GM06990 (cell line): ENCODE measurements at regions not wholly inside any gene's neighbourhood (a gene's known extent, or its start where the extent isn't known, plus 50 kb on each side); places are given as distances from the start of the nearest gene placed in this dataset.

Source experiments
- DNase-seq: peaks from one replicate; pipeline ENCODE4 v3.0.0-alpha.2; 2011; ENCODE audit not compliant: insufficient read length; ENCODE audit errors: extremely low read depth
- H3K27me3 ChIP-seq: replicated peaks from 2 replicates; pipeline ENCODE4 v1.6.0; 2011; ENCODE audit warnings: low read length; ENCODE audit not compliant: control insufficient read depth, insufficient read depth
- H3K36me3 ChIP-seq: 2 replicates; pipeline ENCODE4 v1.5.1; 2011; ENCODE audit warnings: low read length; ENCODE audit not compliant: control insufficient read depth, insufficient read depth
- H3K4me3 ChIP-seq: replicated peaks from 2 replicates; pipeline ENCODE4 v1.5.1; 2011; ENCODE audit warnings: low read depth, mild to moderate bottlenecking, control low read depth, low read length
- TF ChIP-seq, protein P1 (sequence below): IDR thresholded peaks from 2 replicates; pipeline ENCODE4 v1.5.1; 2011; ENCODE audit warnings: low read length, control low read depth, mild to moderate bottlenecking, inconsistent platforms; ENCODE audit not compliant: insufficient read depth, poor library complexity, severe bottlenecking

- no peaks in the 10 kb centered on the region for H3K36me3 ChIP-seq
- DNase-seq: no peak
- no peak overlapping the region for H3K4me3 ChIP-seq
- H3K27me3 ChIP-seq: no peaks in the 10 kb centered on the region
- TF ChIP-seq, protein P1, sequence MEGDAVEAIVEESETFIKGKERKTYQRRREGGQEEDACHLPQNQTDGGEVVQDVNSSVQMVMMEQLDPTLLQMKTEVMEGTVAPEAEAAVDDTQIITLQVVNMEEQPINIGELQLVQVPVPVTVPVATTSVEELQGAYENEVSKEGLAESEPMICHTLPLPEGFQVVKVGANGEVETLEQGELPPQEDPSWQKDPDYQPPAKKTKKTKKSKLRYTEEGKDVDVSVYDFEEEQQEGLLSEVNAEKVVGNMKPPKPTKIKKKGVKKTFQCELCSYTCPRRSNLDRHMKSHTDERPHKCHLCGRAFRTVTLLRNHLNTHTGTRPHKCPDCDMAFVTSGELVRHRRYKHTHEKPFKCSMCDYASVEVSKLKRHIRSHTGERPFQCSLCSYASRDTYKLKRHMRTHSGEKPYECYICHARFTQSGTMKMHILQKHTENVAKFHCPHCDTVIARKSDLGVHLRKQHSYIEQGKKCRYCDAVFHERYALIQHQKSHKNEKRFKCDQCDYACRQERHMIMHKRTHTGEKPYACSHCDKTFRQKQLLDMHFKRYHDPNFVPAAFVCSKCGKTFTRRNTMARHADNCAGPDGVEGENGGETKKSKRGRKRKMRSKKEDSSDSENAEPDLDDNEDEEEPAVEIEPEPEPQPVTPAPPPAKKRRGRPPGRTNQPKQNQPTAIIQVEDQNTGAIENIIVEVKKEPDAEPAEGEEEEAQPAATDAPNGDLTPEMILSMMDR: no peak
These were observed 1790.5 kb upstream of the ADGRL3 start for GRCh38 chr4:59409647-59410046.

DNA sequence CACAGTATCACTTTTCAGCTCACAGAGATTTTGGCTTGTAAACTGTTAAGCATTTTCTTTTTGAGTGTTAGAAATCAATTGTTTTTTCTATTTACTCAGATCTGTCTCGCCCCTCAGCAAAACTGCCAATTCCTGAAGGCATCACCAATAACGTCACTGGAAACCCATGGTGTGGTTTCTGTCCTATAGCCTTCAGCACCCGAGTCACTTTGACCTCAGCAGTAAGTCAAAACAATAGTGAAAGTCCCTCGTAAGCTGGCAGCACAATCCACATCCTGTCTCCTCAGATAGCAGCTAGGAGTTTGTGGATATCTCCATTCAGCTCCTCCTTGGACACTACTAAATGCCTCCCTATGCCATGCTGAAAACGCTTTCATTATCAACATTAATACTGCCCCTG lies 1787.4 kb upstream of the ADGRL3 start:
- no peak overlapping the region for H3K4me3 ChIP-seq
- DNase-seq: no peak
- H3K27me3 ChIP-seq: no peaks in the 10 kb centered on the region
- H3K36me3 ChIP-seq: no peaks in the 10 kb centered on the region
- TF ChIP-seq, protein P1: no peak

DNA sequence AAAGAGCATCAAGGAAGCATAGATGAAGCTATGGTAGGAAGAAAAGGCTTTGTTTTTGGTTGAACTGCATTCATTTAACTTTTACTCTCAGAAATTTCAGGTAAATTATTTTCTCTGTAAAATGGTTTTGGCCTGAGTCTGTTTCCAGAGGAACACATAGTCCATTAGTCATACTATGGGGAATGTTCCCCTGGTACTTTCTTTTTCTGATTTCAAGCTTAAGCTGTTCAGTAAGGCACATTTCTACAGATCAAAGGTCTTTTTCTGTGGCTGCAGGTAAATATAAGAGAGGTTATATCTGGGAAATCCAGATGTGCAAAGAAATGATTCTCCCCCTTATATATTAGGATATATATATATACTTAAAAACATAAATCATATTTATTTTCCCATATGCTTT lies 1744.4 kb upstream of the ADGRL3 start:
- TF ChIP-seq, protein P1: no peak
- Histone ChIP-seq H3K27me3 (no peaks in the 10 kb centered on the region), H3K4me3 (no peak overlapping the region), H3K36me3 (no peaks in the 10 kb centered on the region)
- DNase-seq: no peak

- Histone ChIP-seq H3K27me3 (no peaks in the 10 kb centered on the region), H3K4me3 (no peak overlapping the region), H3K36me3 (no peaks in the 10 kb centered on the region)
- TF ChIP-seq, protein P1: no peak
- no peak for DNase-seq
These were observed 1742.5 kb upstream of the ADGRL3 start for GRCh38 chr4:59457576-59457975.

GRCh38 chr4:59484944-59485343 lies 1715.2 kb upstream of the ADGRL3 start:
- Histone ChIP-seq H3K4me3 (no peak overlapping the region), H3K36me3 (no peaks in the 10 kb centered on the region), H3K27me3 (no peaks in the 10 kb centered on the region)
- TF ChIP-seq, protein P1: no peak
- no peak for DNase-seq

DNA sequence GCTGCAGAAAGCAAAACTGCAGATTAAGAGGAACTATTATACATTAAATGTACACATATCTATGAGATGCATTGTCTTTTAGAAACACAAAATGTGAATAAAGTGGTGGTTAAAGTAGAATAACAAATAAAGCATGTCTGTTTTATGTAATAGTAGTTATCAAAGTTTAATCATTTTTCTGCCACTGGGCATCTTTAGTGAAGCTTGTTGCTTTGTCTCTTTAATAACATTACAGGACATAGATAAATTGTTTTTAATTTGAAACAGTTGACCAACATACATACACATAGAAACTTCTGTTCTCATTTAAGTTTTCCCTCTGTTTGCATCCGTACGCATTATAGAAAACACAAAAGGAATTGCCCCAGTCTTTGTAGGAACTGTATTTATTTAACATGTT lies 1700.0 kb upstream of the ADGRL3 start:
- DNase-seq: no peak
- no peaks in the 10 kb centered on the region for H3K36me3 ChIP-seq
- TF ChIP-seq, protein P1: no peak
- no peak overlapping the region for H3K4me3 ChIP-seq
- no peaks in the 10 kb centered on the region for H3K27me3 ChIP-seq
